Esophagus squamous epithelium (tissue), 4 donors: ENCODE measurements at regions not wholly inside any gene's neighbourhood (a gene's known extent, or its start where the extent isn't known, plus 50 kb on each side); places are given as distances from the start of the nearest gene placed in this dataset.

Source experiments
- POLR2A ChIP-seq, 4 donors: fragments of 450-650 bp; IDR thresholded peaks; one replicate each; pipeline ENCODE4 v1.6.1; 2017; ENCODE audit warnings: antibody characterized with exemption in 4 of 4, mild to moderate bottlenecking in 4 of 4, moderate library complexity in 3 of 4
- TF ChIP-seq, protein P1 (sequence below), 6 experiments: fragments of 450-650 bp in 4 of 6; fragments of 200-600 bp in 2 of 6; sonication (generic) in 2 of 6; IDR thresholded peaks; one replicate each; pipeline ENCODE4 v1.5.1; 2016 to 2019; ENCODE audit warnings: antibody characterized with exemption in 6 of 6, mild to moderate bottlenecking in 4 of 6, moderate library complexity in 4 of 6

DNA sequence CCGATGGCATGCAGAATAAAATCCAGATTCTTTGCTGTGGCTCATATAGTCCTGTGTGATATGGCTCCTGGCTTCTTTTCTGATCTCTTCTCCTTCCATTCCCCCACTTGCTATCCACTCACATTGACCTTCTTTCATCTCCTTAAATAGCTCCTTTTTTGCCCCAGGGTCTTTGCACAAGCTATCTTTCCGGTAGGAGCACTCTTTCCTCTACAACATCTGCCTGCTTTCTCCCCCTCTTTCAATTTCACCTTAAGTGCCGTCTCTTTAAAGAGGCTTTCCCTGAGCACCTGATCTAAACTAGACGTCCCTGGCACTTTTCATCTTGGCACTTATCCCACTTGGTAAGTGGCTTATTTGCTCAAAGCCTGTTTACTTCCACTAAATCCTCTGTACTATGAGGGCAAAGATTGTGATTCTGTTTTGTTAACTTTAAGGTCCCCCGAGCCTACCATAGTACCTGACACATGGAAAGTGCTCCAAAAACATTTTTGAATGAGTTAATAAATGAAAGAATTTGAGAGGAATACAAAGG lies 323.3 kb upstream of the TLE3 start:
- TF ChIP-seq, protein P1, sequence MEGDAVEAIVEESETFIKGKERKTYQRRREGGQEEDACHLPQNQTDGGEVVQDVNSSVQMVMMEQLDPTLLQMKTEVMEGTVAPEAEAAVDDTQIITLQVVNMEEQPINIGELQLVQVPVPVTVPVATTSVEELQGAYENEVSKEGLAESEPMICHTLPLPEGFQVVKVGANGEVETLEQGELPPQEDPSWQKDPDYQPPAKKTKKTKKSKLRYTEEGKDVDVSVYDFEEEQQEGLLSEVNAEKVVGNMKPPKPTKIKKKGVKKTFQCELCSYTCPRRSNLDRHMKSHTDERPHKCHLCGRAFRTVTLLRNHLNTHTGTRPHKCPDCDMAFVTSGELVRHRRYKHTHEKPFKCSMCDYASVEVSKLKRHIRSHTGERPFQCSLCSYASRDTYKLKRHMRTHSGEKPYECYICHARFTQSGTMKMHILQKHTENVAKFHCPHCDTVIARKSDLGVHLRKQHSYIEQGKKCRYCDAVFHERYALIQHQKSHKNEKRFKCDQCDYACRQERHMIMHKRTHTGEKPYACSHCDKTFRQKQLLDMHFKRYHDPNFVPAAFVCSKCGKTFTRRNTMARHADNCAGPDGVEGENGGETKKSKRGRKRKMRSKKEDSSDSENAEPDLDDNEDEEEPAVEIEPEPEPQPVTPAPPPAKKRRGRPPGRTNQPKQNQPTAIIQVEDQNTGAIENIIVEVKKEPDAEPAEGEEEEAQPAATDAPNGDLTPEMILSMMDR (IDR thresholded peaks at IDR 0.05), result no peak
- TF ChIP-seq POLR2A (IDR thresholded peaks at IDR 0.05), result no peak
